ENCODE measurements at regions not wholly inside any gene's neighbourhood (a gene's known extent, or its start where the extent isn't known, plus 50 kb on each side); places are given as distances from the start of the nearest gene placed in this dataset.

GRCh38 chr10:128277267-128277840 lies 151.1 kb upstream of the MKI67 start:
- peaks cover 11% of the 10 kb centered on the region for H3K4me1 Mint-ChIP-seq
- no peaks in the 10 kb centered on the region for H3K36me3 Mint-ChIP-seq (ENCODE audit: low read depth)
- H3K27ac Mint-ChIP-seq: no peak overlapping the region
- no peaks in the 10 kb centered on the region for H3K9me3 Mint-ChIP-seq
- H3K27me3 Mint-ChIP-seq: peaks cover 40% of the 10 kb centered on the region
- intact Hi-C loops (cut with micrococcal nuclease): no loop called here
- H3K4me3 Mint-ChIP-seq: no peak overlapping the region
- DNase-seq: no peak

- intact Hi-C loops (cut with micrococcal nuclease): no loop called here
- Mint-ChIP-seq H3K36me3 (ENCODE audit: low read depth) (no peaks in the 10 kb centered on the region), H3K4me1 (peaks cover 11% of the 10 kb centered on the region)
Measured at GRCh38 chr10:128278362-128278761, 152.1 kb upstream of the MKI67 start.

GRCh38 chr10:128280271-128280670 lies 154.0 kb upstream of the MKI67 start:
- Mint-ChIP-seq H3K4me3 (no peak overlapping the region), H3K4me1 (peaks cover 4% of the 10 kb centered on the region), H3K27me3 (peaks cover 39% of the 10 kb centered on the region), H3K36me3 (ENCODE audit: low read depth) (no peaks in the 10 kb centered on the region), H3K9me3 (no peaks in the 10 kb centered on the region), H3K27ac (no peak overlapping the region)
- DNase-seq: no peak
- intact Hi-C loops (cut with micrococcal nuclease): no loop called here

More at GRCh38 chr10:128278362-128278761, 152.1 kb upstream of the MKI67 start:
- no peak for DNase-seq
- Mint-ChIP-seq H3K27me3 (peaks cover 38% of the 10 kb centered on the region), H3K4me3 (no peak overlapping the region), H3K9me3 (no peaks in the 10 kb centered on the region), H3K27ac (no peak overlapping the region)

GRCh38 chr10:128281343-128281742 lies 155.1 kb upstream of the MKI67 start:
- peaks cover 42% of the 10 kb centered on the region for H3K27me3 Mint-ChIP-seq
- H3K9me3 Mint-ChIP-seq: no peaks in the 10 kb centered on the region
- no peaks in the 10 kb centered on the region for H3K36me3 Mint-ChIP-seq (ENCODE audit: low read depth)
- no peak for DNase-seq
- H3K27ac Mint-ChIP-seq: no peak overlapping the region
- intact Hi-C loops (cut with micrococcal nuclease): no loop called here
- H3K4me3 Mint-ChIP-seq: no peak overlapping the region
- peaks cover 2% of the 10 kb centered on the region for H3K4me1 Mint-ChIP-seq

- intact Hi-C loops (cut with micrococcal nuclease): no loop called here
- Mint-ChIP-seq H3K27ac (no peak overlapping the region), H3K9me3 (no peaks in the 10 kb centered on the region), H3K4me1 (peaks cover 2% of the 10 kb centered on the region), H3K36me3 (ENCODE audit: low read depth) (no peaks in the 10 kb centered on the region), H3K4me3 (no peak overlapping the region), H3K27me3 (peaks cover 38% of the 10 kb centered on the region)
- no peak for DNase-seq
Measured at GRCh38 chr10:128281861-128282260, 155.6 kb upstream of the MKI67 start.

- H3K9me3 Mint-ChIP-seq: no peaks in the 10 kb centered on the region
- H3K4me3 Mint-ChIP-seq: no peak overlapping the region
- H3K27ac Mint-ChIP-seq: no peak overlapping the region
- H3K4me1 Mint-ChIP-seq: no peaks in the 10 kb centered on the region
- H3K27me3 Mint-ChIP-seq: peaks cover 45% of the 10 kb centered on the region
- no peak for DNase-seq
- H3K36me3 Mint-ChIP-seq (ENCODE audit: low read depth): no peaks in the 10 kb centered on the region
- intact Hi-C loops (cut with micrococcal nuclease): no loop called here
Measured at GRCh38 chr10:128286141-128286761, 160.0 kb upstream of the MKI67 start.

GRCh38 chr10:128286762-128287500 lies 160.7 kb upstream of the MKI67 start:
- no peaks in the 10 kb centered on the region for H3K9me3 Mint-ChIP-seq
- H3K4me1 Mint-ChIP-seq: no peaks in the 10 kb centered on the region
- DNase-seq: no peak
- H3K36me3 Mint-ChIP-seq (ENCODE audit: low read depth): no peaks in the 10 kb centered on the region
- H3K27me3 Mint-ChIP-seq: peaks cover 45% of the 10 kb centered on the region
- no peak overlapping the region for H3K27ac Mint-ChIP-seq
- H3K4me3 Mint-ChIP-seq: no peak overlapping the region
- intact Hi-C loops (cut with micrococcal nuclease): no loop called here

GRCh38 chr10:128287921-128288320 lies 161.7 kb upstream of the MKI67 start:
- no peaks in the 10 kb centered on the region for H3K9me3 Mint-ChIP-seq
- H3K4me1 Mint-ChIP-seq: no peaks in the 10 kb centered on the region
- intact Hi-C loops (cut with micrococcal nuclease): no loop called here
- no peak overlapping the region for H3K4me3 Mint-ChIP-seq
- no peak for DNase-seq
- no peak overlapping the region for H3K27ac Mint-ChIP-seq
- H3K36me3 Mint-ChIP-seq (ENCODE audit: low read depth): no peaks in the 10 kb centered on the region
- H3K27me3 Mint-ChIP-seq: peaks cover 45% of the 10 kb centered on the region

GRCh38 chr10:128289621-128290020 lies 163.4 kb upstream of the MKI67 start:
- Mint-ChIP-seq H3K36me3 (ENCODE audit: low read depth) (no peaks in the 10 kb centered on the region), H3K27me3 (peaks cover 36% of the 10 kb centered on the region), H3K27ac (no peak overlapping the region), H3K4me1 (no peaks in the 10 kb centered on the region), H3K9me3 (no peaks in the 10 kb centered on the region), H3K4me3 (no peak overlapping the region)
- intact Hi-C loops (cut with micrococcal nuclease): no loop called here
- DNase-seq: no peak

GRCh38 chr10:128295003-128295402 lies 168.8 kb upstream of the MKI67 start:
- H3K4me1 Mint-ChIP-seq: no peaks in the 10 kb centered on the region

GRCh38 chr10:128296253-128297007 lies 170.2 kb upstream of the MKI67 start:
- H3K36me3 Mint-ChIP-seq (ENCODE audit: low read depth): no peaks in the 10 kb centered on the region
- no peaks in the 10 kb centered on the region for H3K9me3 Mint-ChIP-seq
- intact Hi-C loops (cut with micrococcal nuclease): no loop called here
- no peaks in the 10 kb centered on the region for H3K27me3 Mint-ChIP-seq
- H3K4me1 Mint-ChIP-seq: no peaks in the 10 kb centered on the region
- no peak overlapping the region for H3K4me3 Mint-ChIP-seq
- H3K27ac Mint-ChIP-seq: no peak overlapping the region
- DNase-seq: no peak

More at GRCh38 chr10:128295003-128295402, 168.8 kb upstream of the MKI67 start:
- DNase-seq: no peak
- Mint-ChIP-seq H3K27ac (no peak overlapping the region), H3K27me3 (no peaks in the 10 kb centered on the region), H3K4me3 (no peak overlapping the region), H3K9me3 (no peaks in the 10 kb centered on the region), H3K36me3 (ENCODE audit: low read depth) (no peaks in the 10 kb centered on the region)
- intact Hi-C loops (cut with micrococcal nuclease): no loop called here

GRCh38 chr10:128297709-128298378 lies 171.6 kb upstream of the MKI67 start:
- Mint-ChIP-seq H3K27me3 (no peaks in the 10 kb centered on the region), H3K4me3 (no peak overlapping the region), H3K27ac (no peak overlapping the region), H3K9me3 (no peaks in the 10 kb centered on the region), H3K4me1 (no peaks in the 10 kb centered on the region), H3K36me3 (ENCODE audit: low read depth) (no peaks in the 10 kb centered on the region)
- DNase-seq: no peak
- intact Hi-C loops (cut with micrococcal nuclease): no loop called here

GRCh38 chr10:128298587-128298986 lies 172.4 kb upstream of the MKI67 start:
- Mint-ChIP-seq H3K4me3 (no peak overlapping the region), H3K27ac (no peak overlapping the region), H3K27me3 (no peaks in the 10 kb centered on the region), H3K9me3 (no peaks in the 10 kb centered on the region), H3K4me1 (no peaks in the 10 kb centered on the region), H3K36me3 (ENCODE audit: low read depth) (no peaks in the 10 kb centered on the region)
- intact Hi-C loops (cut with micrococcal nuclease): no loop called here
- DNase-seq: no peak

Data from activated CD4-positive, alpha-beta T cell treated with anti-CD3 and anti-CD28 coated beads, Interleukin-2, amount 10 ng/mL, durations not matched to agents 24 days and 14 days (primary cell).